ENCODE measurements at regions not wholly inside any gene's neighbourhood (a gene's known extent, or its start where the extent isn't known, plus 50 kb on each side); places are given as distances from the start of the nearest gene placed in this dataset.

- TF ChIP-seq, protein P1, sequence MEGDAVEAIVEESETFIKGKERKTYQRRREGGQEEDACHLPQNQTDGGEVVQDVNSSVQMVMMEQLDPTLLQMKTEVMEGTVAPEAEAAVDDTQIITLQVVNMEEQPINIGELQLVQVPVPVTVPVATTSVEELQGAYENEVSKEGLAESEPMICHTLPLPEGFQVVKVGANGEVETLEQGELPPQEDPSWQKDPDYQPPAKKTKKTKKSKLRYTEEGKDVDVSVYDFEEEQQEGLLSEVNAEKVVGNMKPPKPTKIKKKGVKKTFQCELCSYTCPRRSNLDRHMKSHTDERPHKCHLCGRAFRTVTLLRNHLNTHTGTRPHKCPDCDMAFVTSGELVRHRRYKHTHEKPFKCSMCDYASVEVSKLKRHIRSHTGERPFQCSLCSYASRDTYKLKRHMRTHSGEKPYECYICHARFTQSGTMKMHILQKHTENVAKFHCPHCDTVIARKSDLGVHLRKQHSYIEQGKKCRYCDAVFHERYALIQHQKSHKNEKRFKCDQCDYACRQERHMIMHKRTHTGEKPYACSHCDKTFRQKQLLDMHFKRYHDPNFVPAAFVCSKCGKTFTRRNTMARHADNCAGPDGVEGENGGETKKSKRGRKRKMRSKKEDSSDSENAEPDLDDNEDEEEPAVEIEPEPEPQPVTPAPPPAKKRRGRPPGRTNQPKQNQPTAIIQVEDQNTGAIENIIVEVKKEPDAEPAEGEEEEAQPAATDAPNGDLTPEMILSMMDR (conservative IDR thresholded peaks at IDR 0.05): no peak
- TF ChIP-seq EZH2 (IDR thresholded peaks at IDR 0.05; ENCODE audit: low read depth): no peak
These were observed 62.5 kb upstream of the RAPGEF4 start for GRCh38 chr2:172673056-172673683.

Measured in PC-9 (cell line).